IMR-90 (cell line): ENCODE measurements at regions not wholly inside any gene's neighbourhood (a gene's known extent, or its start where the extent isn't known, plus 50 kb on each side); places are given as distances from the start of the nearest gene placed in this dataset.

ENCODE experiments used
- ATAC-seq: fragments of 200-7000 bp; cut with Tn5 transposase; 2 replicates; pipeline ENCODE4 v1.9.1; 2020; ENCODE audit warnings: low read depth, mild to moderate bottlenecking, moderate library complexity
- BruUV-seq: library from RNA; stranded (reverse); fragments of 400-500 nt; replicated peaks from 2 replicates; lab custom pipeline; 2021; lab: Mats Ljungman, UMichigan
- CTCF ChIA-PET: fragments of 300-600 bp; formaldehyde crosslinking; extraction: SDS; loops from one replicate; lab custom pipeline; 2021; ENCODE audit warnings: antibody characterized with exemption; lab: Yijun Ruan, JAX
- POLR2A ChIA-PET: fragments of 300-600 bp; sonication (Branson Sonifier 250); formaldehyde crosslinking; loops from one replicate; lab custom pipeline; 2022; ENCODE audit warnings: antibody characterized with exemption; ENCODE audit not compliant: unreplicated experiment; lab: Charles Lee
- DNase-seq: peaks from one replicate; pipeline ENCODE4 v3.0.0; 2013
- H2AFZ ChIP-seq: replicated peaks from 2 replicates; pipeline ENCODE3; 2013; ENCODE audit warnings: low read length, mild to moderate bottlenecking; ENCODE audit not compliant: poor library complexity
- H2AK5ac ChIP-seq: 2 replicates; pipeline ENCODE4 v1.6.1; 2013; ENCODE audit warnings: low read depth, low read length, inconsistent platforms
- H2AK9ac ChIP-seq: replicated peaks from 2 replicates; pipeline ENCODE3; 2013; ENCODE audit warnings: mild to moderate bottlenecking, low read depth, low read length, moderate library complexity; ENCODE audit not compliant: poor library complexity
- H2BK120ac ChIP-seq: 2 replicates; pipeline ENCODE4 v1.6.1; 2013; ENCODE audit warnings: low read depth, low read length, inconsistent platforms
- H2BK15ac ChIP-seq: 3 replicates; pipeline ENCODE4 v1.6.1; 2013; ENCODE audit warnings: low read depth, low read length, inconsistent platforms
- H2BK20ac ChIP-seq: 2 replicates; pipeline ENCODE4 v1.6.1; 2013; ENCODE audit warnings: low read depth, mild to moderate bottlenecking, inconsistent platforms, low read length, moderate library complexity
- H2BK5ac ChIP-seq: 2 replicates; pipeline ENCODE4 v1.6.1; 2013; ENCODE audit warnings: mild to moderate bottlenecking, low read depth, low read length, inconsistent platforms; ENCODE audit not compliant: poor library complexity, severe bottlenecking
- H3K14ac ChIP-seq: replicated peaks from 2 replicates; pipeline ENCODE4 v1.6.1; 2013; ENCODE audit warnings: low read depth, low read length, inconsistent platforms
- H3K18ac ChIP-seq: 2 replicates; pipeline ENCODE4 v1.6.1; 2013; ENCODE audit warnings: low read depth, low read length, control low read depth
- H3K23ac ChIP-seq: 2 replicates; pipeline ENCODE4 v1.6.1; 2013; ENCODE audit warnings: low read depth, low read length, inconsistent platforms
- H3K27ac ChIP-seq: 2 replicates; pipeline ENCODE4 v1.5.1; 2013; ENCODE audit warnings: mild to moderate bottlenecking, control low read depth, low read length; ENCODE audit not compliant: insufficient read depth
- H3K27me3 ChIP-seq: 2 replicates; pipeline ENCODE4 v1.6.1; 2013; ENCODE audit warnings: low read length; ENCODE audit not compliant: control insufficient read depth, insufficient read depth
- H3K36me3 ChIP-seq: 2 replicates; pipeline ENCODE4 v1.6.1; 2013; ENCODE audit warnings: low read length, mixed read lengths; ENCODE audit not compliant: control insufficient read depth, insufficient read depth
- H3K4ac ChIP-seq: 2 replicates; pipeline ENCODE4 v1.6.1; 2013; ENCODE audit warnings: low read depth, low read length, inconsistent platforms
- H3K4me1 ChIP-seq: 2 replicates; pipeline ENCODE4 v1.6.1; 2013; ENCODE audit warnings: low read length, mixed read lengths; ENCODE audit not compliant: control insufficient read depth, insufficient read depth
- H3K4me2 ChIP-seq: 2 replicates; pipeline ENCODE4 v1.6.1; 2013; ENCODE audit warnings: low read depth, mild to moderate bottlenecking, control low read depth, low read length, moderate library complexity
- H3K4me3 ChIP-seq: 2 replicates; pipeline ENCODE4 v1.5.1; 2013; ENCODE audit warnings: low read depth, mild to moderate bottlenecking, control low read depth, low read length, moderate library complexity; ENCODE audit not compliant: insufficient read depth
- H3K56ac ChIP-seq: 2 replicates; pipeline ENCODE4 v1.6.1; 2013; ENCODE audit warnings: low read length, inconsistent platforms; ENCODE audit not compliant: insufficient read depth; ENCODE audit errors: extremely low read depth
- H3K79me1 ChIP-seq, 2 experiments: 2 replicates each; pipeline ENCODE4 v1.6.1; 2013; ENCODE audit warnings: low read length in 2 of 2, inconsistent platforms in 1 of 2, low read depth in 1 of 2
- H3K9ac ChIP-seq: 2 replicates; pipeline ENCODE4 v1.6.1; 2013; ENCODE audit warnings: low read depth, low read length, control low read depth
- H3K9me1 ChIP-seq: 2 replicates; pipeline ENCODE4 v1.6.1; 2013; ENCODE audit warnings: low read length, inconsistent platforms; ENCODE audit not compliant: insufficient read depth
- H3K9me3 ChIP-seq: 2 replicates; pipeline ENCODE4 v1.6.1; 2013; ENCODE audit warnings: low read length; ENCODE audit not compliant: control insufficient read depth, insufficient read depth
- H4K20me1 ChIP-seq: 2 replicates; pipeline ENCODE4 v1.6.1; 2013; ENCODE audit warnings: low read length, inconsistent platforms; ENCODE audit not compliant: insufficient read depth
- H4K5ac ChIP-seq: 2 replicates; pipeline ENCODE4 v1.6.1; 2013; ENCODE audit warnings: mild to moderate bottlenecking, low read depth, low read length, control low read depth
- H4K8ac ChIP-seq, 2 experiments: 2 replicates each; pipeline ENCODE4 v1.6.1; 2013; ENCODE audit warnings: low read depth in 2 of 2, low read length in 2 of 2, control low read depth in 1 of 2, inconsistent platforms in 1 of 2
- H4K91ac ChIP-seq: 2 replicates; pipeline ENCODE4 v1.6.1; 2013; ENCODE audit warnings: low read depth, low read length, inconsistent platforms; ENCODE audit not compliant: insufficient read depth
- BHLHE40 ChIP-seq: fragments of 150-350 bp; IDR thresholded peaks from 2 replicates; pipeline ENCODE4 v1.6.1; 2016; ENCODE audit warnings: mild to moderate bottlenecking, low read depth, low read length
- CEBPB ChIP-seq: IDR thresholded peaks from 2 replicates; pipeline ENCODE4 v1.6.1; 2012; ENCODE audit warnings: low read depth, low read length, improper control_type of control experiment
- CHD1 ChIP-seq: IDR thresholded peaks from 2 replicates; pipeline ENCODE4 v1.6.1; 2012; ENCODE audit warnings: low read depth, low read length, improper control_type of control experiment
- FOS ChIP-seq: fragments of 150-350 bp; IDR thresholded peaks from 2 replicates; pipeline ENCODE4 v1.6.1; 2016; ENCODE audit warnings: low read depth, low read length
- MAFK ChIP-seq: IDR thresholded peaks from 2 replicates; pipeline ENCODE4 v1.6.1; 2012; ENCODE audit warnings: low read depth, low read length, improper control_type of control experiment
- MAZ ChIP-seq: IDR thresholded peaks from 2 replicates; pipeline ENCODE4 v1.6.1; 2012; ENCODE audit warnings: low read depth, mild to moderate bottlenecking, low read length, improper control_type of control experiment, moderate library complexity, borderline replicate concordance
- MXI1 ChIP-seq: IDR thresholded peaks from 2 replicates; pipeline ENCODE4 v1.6.1; 2012; ENCODE audit warnings: low read depth, mild to moderate bottlenecking, low read length, moderate library complexity, borderline replicate concordance
- NFE2L2 ChIP-seq: fragments of 150-350 bp; IDR thresholded peaks from 2 replicates; pipeline ENCODE4 v1.6.1; 2016; ENCODE audit warnings: low read depth, mild to moderate bottlenecking, low read length
- POLR2A ChIP-seq: IDR thresholded peaks from 2 replicates; pipeline ENCODE4 v1.6.1; 2012; ENCODE audit warnings: mild to moderate bottlenecking, low read depth, low read length
- RAD21 ChIP-seq: IDR thresholded peaks from 2 replicates; pipeline ENCODE4 v1.6.1; 2012; ENCODE audit warnings: low read length, improper control_type of control experiment
- RCOR1 ChIP-seq: IDR thresholded peaks from 2 replicates; pipeline ENCODE4 v1.6.1; 2012; ENCODE audit warnings: mild to moderate bottlenecking, low read length, improper control_type of control experiment; ENCODE audit not compliant: insufficient replicate concordance
- RFX5 ChIP-seq: IDR thresholded peaks from 2 replicates; pipeline ENCODE4 v1.8.0; 2012; ENCODE audit warnings: low read depth, mild to moderate bottlenecking, low read length, moderate library complexity
- SMC3 ChIP-seq: fragments of 150-350 bp; IDR thresholded peaks from 2 replicates; pipeline ENCODE4 v1.6.1; 2016; ENCODE audit warnings: low read depth, mild to moderate bottlenecking, antibody characterized with exemption, low read length, moderate library complexity
- WGBS, 2 experiments: methylation state at CpG; one replicate each; pipeline versions ENCODE4 v1.1.5 to v1.1.7; 2013; ENCODE audit warnings: missing lambda C conversion rate in 2 of 2; ENCODE audit not compliant: insufficient read length in 1 of 2; ENCODE audit errors: extremely low coverage in 2 of 2; 5-methylcytosine and 5-hydroxymethylcytosine counted together
- dilution Hi-C: fragments of 300-500 bp; cut with HindIII; formaldehyde crosslinking; loops from one replicate; pipeline ENCODE4 v1.14.3; 2018; ENCODE audit warnings: low sequenced_read_pairs; ENCODE audit not compliant: unreplicated experiment
- in situ Hi-C: fragments of 300-500 bp; cut with MboI; formaldehyde crosslinking; loops from 3 replicates; pipeline ENCODE4 v1.14.3; 2019; ENCODE audit warnings: low sequenced_read_pairs, inconsistent platforms, mixed read lengths
- intact Hi-C: fragments of 100-400 bp; cut with micrococcal nuclease; formaldehyde crosslinking; loops from 2 replicates; pipeline ENCODE4 v1.10.0; 2022
- TF ChIP-seq, protein P1 (sequence below): conservative IDR thresholded peaks from 2 replicates; pipeline ENCODE4 v1.5.1; 2012; ENCODE audit warnings: mild to moderate bottlenecking, low read depth, low read length, improper control_type of control experiment
- TF ChIP-seq, protein P2 (sequence below): fragments of 150-350 bp; IDR thresholded peaks from 2 replicates; pipeline ENCODE4 v1.6.1; 2017; ENCODE audit warnings: mild to moderate bottlenecking, antibody characterized with exemption, low read length, low read depth
- TF ChIP-seq, protein P3 (sequence below): fragments of 150-350 bp; IDR thresholded peaks from 2 replicates; pipeline ENCODE4 v1.6.1; 2016; ENCODE audit warnings: low read depth, mild to moderate bottlenecking, low read length, moderate library complexity, borderline replicate concordance

DNA sequence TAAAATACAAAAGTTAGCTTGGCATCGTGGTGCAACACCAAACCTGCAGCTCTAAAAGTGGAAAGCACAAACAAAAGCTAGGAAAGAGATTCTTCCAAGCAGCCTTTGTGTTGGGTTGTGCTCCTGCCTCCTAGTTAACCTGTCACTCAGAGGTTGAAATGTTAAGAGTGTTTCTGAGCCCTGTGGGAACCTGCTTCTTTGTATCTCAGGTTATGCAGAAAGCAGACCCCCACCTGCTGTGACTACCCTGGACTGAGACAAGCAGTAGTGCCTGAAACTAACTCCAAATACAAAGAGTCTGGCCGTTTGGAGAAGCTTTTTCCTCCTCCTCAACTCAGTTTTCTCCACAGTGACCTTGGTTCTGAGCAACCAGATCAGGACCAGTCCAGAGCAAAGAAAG lies 158.4 kb upstream of the CSNK1A1L start:
- H3K18ac ChIP-seq: no peak overlapping the region
- no peak overlapping the region for H2AK5ac ChIP-seq
- dilution Hi-C loops: no loop called here
- H4K20me1 ChIP-seq: no peaks in the 10 kb centered on the region
- CTCF ChIA-PET: no interaction called here
- H3K79me1 ChIP-seq: no peaks in the 10 kb centered on the region
- H3K9me3 ChIP-seq: peaks cover 2% of the 10 kb centered on the region; the same call in 1 of the 2 replicates
- intact Hi-C loops: no loop called here
- DNase-seq: no peak
- no peaks in the 10 kb centered on the region for H3K9me1 ChIP-seq
- no peak overlapping the region for H2BK5ac ChIP-seq
- no peak overlapping the region for H4K91ac ChIP-seq
- no peak overlapping the region for H3K27ac ChIP-seq
- BruUV-seq: no TSS peak
- no peak overlapping the region for H3K9ac ChIP-seq
- H3K4me3 ChIP-seq: no peak overlapping the region
- in situ Hi-C loops: no loop called here
- WGBS, 2 experiments: no CpG with 5 or more reads among the region's 2 CpGs
- POLR2A ChIA-PET: no interaction called here
- no peak overlapping the region for H3K23ac ChIP-seq
- H3K4me1 ChIP-seq: no peaks in the 10 kb centered on the region
- ATAC-seq: no peak
- H3K56ac ChIP-seq: no peak overlapping the region
- no peaks in the 10 kb centered on the region for H3K36me3 ChIP-seq
- H2BK120ac ChIP-seq: no peak overlapping the region
- H2BK20ac ChIP-seq: no peak overlapping the region
- no peak overlapping the region for H3K4me2 ChIP-seq
- H2BK15ac ChIP-seq: no peak overlapping the region
- no peak overlapping the region for H2AFZ ChIP-seq
- no peaks in the 10 kb centered on the region for H3K27me3 ChIP-seq
- no peak overlapping the region for H4K8ac ChIP-seq
- H4K5ac ChIP-seq: no peak overlapping the region
- H3K14ac ChIP-seq: no peak overlapping the region
- H2AK9ac ChIP-seq: no peak overlapping the region
- no peak overlapping the region for H3K4ac ChIP-seq
- TF ChIP-seq, protein P1, sequence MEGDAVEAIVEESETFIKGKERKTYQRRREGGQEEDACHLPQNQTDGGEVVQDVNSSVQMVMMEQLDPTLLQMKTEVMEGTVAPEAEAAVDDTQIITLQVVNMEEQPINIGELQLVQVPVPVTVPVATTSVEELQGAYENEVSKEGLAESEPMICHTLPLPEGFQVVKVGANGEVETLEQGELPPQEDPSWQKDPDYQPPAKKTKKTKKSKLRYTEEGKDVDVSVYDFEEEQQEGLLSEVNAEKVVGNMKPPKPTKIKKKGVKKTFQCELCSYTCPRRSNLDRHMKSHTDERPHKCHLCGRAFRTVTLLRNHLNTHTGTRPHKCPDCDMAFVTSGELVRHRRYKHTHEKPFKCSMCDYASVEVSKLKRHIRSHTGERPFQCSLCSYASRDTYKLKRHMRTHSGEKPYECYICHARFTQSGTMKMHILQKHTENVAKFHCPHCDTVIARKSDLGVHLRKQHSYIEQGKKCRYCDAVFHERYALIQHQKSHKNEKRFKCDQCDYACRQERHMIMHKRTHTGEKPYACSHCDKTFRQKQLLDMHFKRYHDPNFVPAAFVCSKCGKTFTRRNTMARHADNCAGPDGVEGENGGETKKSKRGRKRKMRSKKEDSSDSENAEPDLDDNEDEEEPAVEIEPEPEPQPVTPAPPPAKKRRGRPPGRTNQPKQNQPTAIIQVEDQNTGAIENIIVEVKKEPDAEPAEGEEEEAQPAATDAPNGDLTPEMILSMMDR: no peak
- TF ChIP-seq MAFK: no peak
- TF ChIP-seq MXI1: no peak
- TF ChIP-seq BHLHE40: no peak
- no peak for TF ChIP-seq RCOR1
- TF ChIP-seq, protein P2, sequence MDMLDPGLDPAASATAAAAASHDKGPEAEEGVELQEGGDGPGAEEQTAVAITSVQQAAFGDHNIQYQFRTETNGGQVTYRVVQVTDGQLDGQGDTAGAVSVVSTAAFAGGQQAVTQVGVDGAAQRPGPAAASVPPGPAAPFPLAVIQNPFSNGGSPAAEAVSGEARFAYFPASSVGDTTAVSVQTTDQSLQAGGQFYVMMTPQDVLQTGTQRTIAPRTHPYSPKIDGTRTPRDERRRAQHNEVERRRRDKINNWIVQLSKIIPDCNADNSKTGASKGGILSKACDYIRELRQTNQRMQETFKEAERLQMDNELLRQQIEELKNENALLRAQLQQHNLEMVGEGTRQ: no peak
- no peak for TF ChIP-seq FOS
- TF ChIP-seq MAZ: no peak
- TF ChIP-seq POLR2A: no peak
- TF ChIP-seq RAD21: no peak
- TF ChIP-seq RFX5: no peak
- TF ChIP-seq, protein P3, sequence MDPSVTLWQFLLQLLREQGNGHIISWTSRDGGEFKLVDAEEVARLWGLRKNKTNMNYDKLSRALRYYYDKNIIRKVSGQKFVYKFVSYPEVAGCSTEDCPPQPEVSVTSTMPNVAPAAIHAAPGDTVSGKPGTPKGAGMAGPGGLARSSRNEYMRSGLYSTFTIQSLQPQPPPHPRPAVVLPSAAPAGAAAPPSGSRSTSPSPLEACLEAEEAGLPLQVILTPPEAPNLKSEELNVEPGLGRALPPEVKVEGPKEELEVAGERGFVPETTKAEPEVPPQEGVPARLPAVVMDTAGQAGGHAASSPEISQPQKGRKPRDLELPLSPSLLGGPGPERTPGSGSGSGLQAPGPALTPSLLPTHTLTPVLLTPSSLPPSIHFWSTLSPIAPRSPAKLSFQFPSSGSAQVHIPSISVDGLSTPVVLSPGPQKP: no peak
- no peak for TF ChIP-seq SMC3
- TF ChIP-seq CHD1: no peak
- no peak for TF ChIP-seq CEBPB
- TF ChIP-seq NFE2L2: no peak
